K562 (cell line): ENCODE measurements at regions not wholly inside any gene's neighbourhood (a gene's known extent, or its start where the extent isn't known, plus 50 kb on each side); places are given as distances from the start of the nearest gene placed in this dataset.

Experiments
- ATAC-seq: fragments of 200-7000 bp; cut with Tn5 transposase; 3 replicates; pipeline ENCODE4 v1.9.1; 2020; ENCODE audit warnings: moderate library complexity
- BruUV-seq: library from RNA; stranded (reverse); fragments of 400-500 nt; replicated peaks from 2 replicates; lab custom pipeline; 2021; lab: Mats Ljungman, UMichigan
- CTCF ChIA-PET: fragments of 300-600 bp; formaldehyde crosslinking; extraction: SDS; loops from one replicate; lab custom pipeline; 2021; ENCODE audit warnings: low intra/inter-chr PET ratio; lab: Yijun Ruan, JAX
- POLR2A ChIA-PET: fragments of 300-600, 350-650 bp; sonication (Branson Sonifier 250); formaldehyde crosslinking; extraction: SDS; loops from one replicate; lab custom pipeline; 2021; ENCODE audit warnings: antibody characterized with exemption, inconsistent platforms; lab: Yijun Ruan, JAX
- DNase-seq, 4 experiments: peaks; one replicate each; pipeline versions ENCODE4 v3.0.0 to v3.0.0-alpha.2; 2011 to 2018; ENCODE audit warnings: low spot score in 3 of 4, mixed read lengths in 3 of 4; ENCODE audit errors: extremely low read depth in 1 of 4
- FAIRE-seq: peaks from 2 replicates; lab custom pipeline; 2011; peaks lifted over from hg19 to GRCh38; lab: Jason Lieb, UNC
- H2AFZ ChIP-seq: 2 replicates; pipeline ENCODE4 v1.6.0; 2011; ENCODE audit warnings: low read depth, low read length, control low read depth, inconsistent platforms
- H3K27ac ChIP-seq: fragments of 200-600 bp; 3 replicates; pipeline ENCODE4 v1.8.0; 2011; ENCODE audit warnings: low read depth, mild to moderate bottlenecking, control low read depth, inconsistent platforms, low read length, moderate library complexity, mixed read lengths; ENCODE audit errors: extremely low read depth
- H3K27me3 ChIP-seq, 2 experiments: fragments of 300-600 bp in 1 of 2; 2 replicates in 1 of 2; 3 replicates in 1 of 2; pipeline versions ENCODE4 v1.6.0 to v1.8.0; 2011; ENCODE audit warnings: inconsistent platforms in 2 of 2, low read length in 2 of 2, mild to moderate bottlenecking in 1 of 2, mixed read lengths in 1 of 2, moderate library complexity in 1 of 2; ENCODE audit not compliant: control insufficient read depth in 2 of 2, insufficient read depth in 2 of 2
- H3K36me3 ChIP-seq: fragments of 300-600 bp; 3 replicates; pipeline ENCODE4 v1.8.0; 2011; ENCODE audit warnings: mild to moderate bottlenecking, low read length, inconsistent platforms; ENCODE audit not compliant: control insufficient read depth, insufficient read depth
- H3K4me1 ChIP-seq, 2 experiments: fragments of 200-600 bp in 1 of 2; replicated peaks in 1 of 2; 2 replicates in 1 of 2; 3 replicates in 1 of 2; pipeline versions ENCODE4 v1.5.1 to v1.8.0; 2011; ENCODE audit warnings: inconsistent platforms in 2 of 2, low read length in 2 of 2, mild to moderate bottlenecking in 1 of 2, mixed read lengths in 1 of 2, moderate library complexity in 1 of 2; ENCODE audit not compliant: control insufficient read depth in 2 of 2, insufficient read depth in 2 of 2
- H3K4me2 ChIP-seq: 2 replicates; pipeline ENCODE4 v1.6.1; 2011; ENCODE audit warnings: low read length, control low read depth, inconsistent platforms, mixed read lengths; ENCODE audit not compliant: insufficient read depth
- H3K4me3 ChIP-seq: fragments of 200-600 bp; sonication (generic), shearing (Covaris generic); 2 replicates; pipeline ENCODE4 v1.5.1; 2016; ENCODE audit warnings: control low read depth, inconsistent platforms
- H3K79me2 ChIP-seq: fragments of 200-600 bp; 3 replicates; pipeline ENCODE4 v1.8.0; 2011; ENCODE audit warnings: low read length, inconsistent platforms; ENCODE audit not compliant: control insufficient read depth, insufficient read depth
- H3K9ac ChIP-seq, 2 experiments: 2 replicates each; pipeline versions ENCODE4 v1.6.0 to v1.6.1; 2011; ENCODE audit warnings: low read depth in 2 of 2, low read length in 2 of 2, control low read depth in 1 of 2, inconsistent platforms in 1 of 2, mild to moderate bottlenecking in 1 of 2, mixed read lengths in 1 of 2; ENCODE audit not compliant: insufficient read depth in 1 of 2
- H3K9me1 ChIP-seq: one replicate; pipeline ENCODE4 v1.6.0; 2011; ENCODE audit warnings: inconsistent platforms, mild to moderate bottlenecking, low read length, moderate library complexity; ENCODE audit not compliant: control insufficient read depth, insufficient read depth
- H3K9me3 ChIP-seq: replicated peaks from 2 replicates; pipeline ENCODE4 v1.5.1; 2011; ENCODE audit warnings: low read depth, low read length, inconsistent platforms; ENCODE audit not compliant: control insufficient read depth, insufficient read depth
- H4K20me1 ChIP-seq: replicated peaks from 2 replicates; pipeline ENCODE4 v1.6.1; 2011; ENCODE audit warnings: low read length, inconsistent platforms, mixed read lengths; ENCODE audit not compliant: control insufficient read depth, insufficient read depth
- BDP1 ChIP-seq: IDR thresholded peaks from 3 replicates; pipeline ENCODE4 v1.6.1; 2011; ENCODE audit not compliant: insufficient read length, insufficient read depth
- CCAR2 ChIP-seq: fragments of 200-400 bp; formaldehyde crosslinking; IDR thresholded peaks from 2 replicates; pipeline ENCODE4 v1.6.1; 2017; ENCODE audit warnings: mild to moderate bottlenecking, low read depth, low read length
- FUS ChIP-seq: fragments of 200-400 bp; formaldehyde crosslinking; optimal IDR thresholded peaks from 2 replicates; pipeline ENCODE3; 2017; ENCODE audit warnings: low read depth, low read length
- GMEB1 ChIP-seq: fragments of 250-450 bp; sonication (Bioruptor Pico); IDR thresholded peaks from 2 replicates; pipeline ENCODE4 v1.4.0; 2020; ENCODE audit warnings: mild to moderate bottlenecking
- HLTF ChIP-seq: fragments of 450-650 bp; IDR thresholded peaks from 2 replicates; pipeline ENCODE4 v1.6.1; 2016
- MBD2 ChIP-seq: sonication (generic); IDR thresholded peaks from 2 replicates; pipeline ENCODE4 v1.6.1; 2016; ENCODE audit warnings: low read depth, borderline replicate concordance
- MECOM ChIP-seq: fragments of 250-450 bp; sonication (Bioruptor Pico); IDR thresholded peaks from 2 replicates; pipeline ENCODE4 v1.8.0; 2022; ENCODE audit warnings: inconsistent platforms
- MLX ChIP-seq, 2 experiments: fragments of 450-650 bp in 1 of 2; sonication (generic) in 1 of 2; formaldehyde crosslinking; conservative IDR thresholded peaks; 2 replicates each; pipeline versions ENCODE4 v1.4.0 to v1.8.1; 2020 to 2022; ENCODE audit warnings: mild to moderate bottlenecking in 1 of 2, missing genetic modification reagents in 1 of 2
- PREB ChIP-seq: sonication (generic); formaldehyde crosslinking; IDR thresholded peaks from 2 replicates; pipeline ENCODE4 v1.8.1; 2023; ENCODE audit warnings: mild to moderate bottlenecking, missing genetic modification reagents
- RBM22 ChIP-seq: fragments of 200-400 bp; formaldehyde crosslinking; IDR thresholded peaks from 2 replicates; pipeline ENCODE4 v1.6.1; 2018; ENCODE audit warnings: low read length, low read depth; ENCODE audit not compliant: poor library complexity, severe bottlenecking
- SETDB1 ChIP-seq: IDR thresholded peaks from one replicate; pipeline ENCODE4 v1.6.1; 2012; ENCODE audit warnings: low read length, control low read depth, inconsistent platforms
- ZNF449 ChIP-seq: fragments of 250-450 bp; sonication (Bioruptor Pico); IDR thresholded peaks from 2 replicates; pipeline ENCODE4 v1.8.0; 2022; ENCODE audit warnings: moderate library complexity, mild to moderate bottlenecking, inconsistent platforms
- ZSCAN32 ChIP-seq: fragments of 450-650 bp; formaldehyde crosslinking; IDR thresholded peaks from 2 replicates; pipeline ENCODE4 v1.4.0; 2020; ENCODE audit warnings: mild to moderate bottlenecking, moderate library complexity
- ZZZ3 ChIP-seq: fragments of 450-650 bp; IDR thresholded peaks from 2 replicates; pipeline ENCODE4 v1.6.1; 2016; ENCODE audit warnings: antibody characterized with exemption, mild to moderate bottlenecking, moderate library complexity
- WGBS: fragments of 100-300 bp; shearing (Covaris generic); methylation state at CpG from one replicate; pipeline ENCODE4 v1.1.6; 2016; ENCODE audit warnings: low coverage, mixed read lengths; ENCODE audit not compliant: insufficient coverage; ENCODE audit errors: missing lambda C conversion rate; 5-methylcytosine and 5-hydroxymethylcytosine counted together
- in situ Hi-C: fragments of 300-500 bp; cut with MboI; formaldehyde crosslinking; loops from 4 replicates; pipeline ENCODE4 v1.15.0; 2018; ENCODE audit warnings: inconsistent platforms, mixed read lengths
- intact Hi-C: fragments of 100-400 bp; cut with micrococcal nuclease; formaldehyde crosslinking; loops from 2 replicates; pipeline ENCODE4 v1.14.2; 2022

- Histone ChIP-seq H3K27me3 (no peaks in the 10 kb centered on the region), H3K9me3 (no peaks in the 10 kb centered on the region), H3K4me2 (no peak overlapping the region), H3K4me1 (no peaks in the 10 kb centered on the region), H2AFZ (no peak overlapping the region), H3K9me1 (no peaks in the 10 kb centered on the region), H3K36me3 (no peaks in the 10 kb centered on the region), H3K9ac (no peak overlapping the region), H3K27ac (no peak overlapping the region), H3K79me2 (no peaks in the 10 kb centered on the region), H4K20me1 (no peaks in the 10 kb centered on the region), H3K4me3 (no peak overlapping the region)
- TF ChIP-seq FUS (no peak), BDP1 (no peak), MECOM (CRISPR knock-in tag) (no peak)
- no TSS peak for BruUV-seq
- ATAC-seq, result no peak
- POLR2A ChIA-PET, result no interaction called here
- DNase-seq, result no peak
- no peak for FAIRE-seq
- CTCF ChIA-PET, result no interaction called here
- in situ Hi-C loops, result no loop called here
- intact Hi-C loops, result no loop called here
Observed at GRCh38 chr13:82698383-82698782, 1183.9 kb downstream of the SLITRK1 start.

- ChIA-PET CTCF (no interaction called here), POLR2A (no interaction called here)
- Histone ChIP-seq H4K20me1 (no peaks in the 10 kb centered on the region), H3K9me3 (no peaks in the 10 kb centered on the region), H3K27ac (no peak overlapping the region), H3K79me2 (no peaks in the 10 kb centered on the region), H3K4me3 (no peak overlapping the region), H3K4me1 (no peaks in the 10 kb centered on the region), H2AFZ (no peak overlapping the region), H3K4me2 (no peak overlapping the region), H3K9ac (no peak overlapping the region), H3K27me3 (no peaks in the 10 kb centered on the region), H3K9me1 (no peaks in the 10 kb centered on the region), H3K36me3 (no peaks in the 10 kb centered on the region)
- DNase-seq (no peak), ATAC-seq (no peak), FAIRE-seq (no peak)
- in situ Hi-C loops (no loop called here), intact Hi-C loops (no loop called here)
- no TSS peak for BruUV-seq
- 0% methylated on average over 1 of the region's 1 CpG for WGBS
- TF ChIP-seq PREB (CRISPR knock-in tag) (no peak), GMEB1 (CRISPR knock-in tag) (no peak), ZZZ3 (no peak), ZSCAN32 (CRISPR knock-in tag) (no peak), CCAR2 (no peak), MLX (CRISPR knock-in tag; conservative IDR thresholded peaks at IDR 0.05) (no peak), HLTF (no peak), ZNF449 (CRISPR knock-in tag) (no peak), MBD2 (no peak), RBM22 (no peak), SETDB1 (no peak)
Observed at GRCh38 chr13:82693607-82694006, 1188.7 kb downstream of the SLITRK1 start.
